ENCODE measurements at regions not wholly inside any gene's neighbourhood (a gene's known extent, or its start where the extent isn't known, plus 50 kb on each side); places are given as distances from the start of the nearest gene placed in this dataset.

DNA sequence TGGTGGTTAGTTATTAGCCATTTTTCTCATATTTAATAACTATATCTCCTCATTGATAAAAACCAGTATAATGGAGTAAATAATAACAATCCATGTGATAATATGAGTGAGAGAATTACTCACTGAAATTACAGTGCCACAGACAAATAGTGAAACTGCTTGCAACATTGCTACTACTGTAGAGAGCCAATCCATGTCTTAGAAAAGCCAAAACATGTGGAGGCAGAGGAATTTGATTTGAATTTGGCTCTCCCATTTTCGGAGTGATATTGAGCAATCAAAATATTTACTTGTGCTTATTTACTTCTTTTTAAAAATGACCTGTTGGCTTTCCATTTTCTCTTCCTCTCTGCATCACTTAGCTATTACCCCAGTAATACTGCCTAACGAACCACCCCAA lies 288.3 kb upstream of the TCF4 start:
- intact Hi-C loops (cut with micrococcal nuclease) = no loop called here
- CTCF ChIA-PET (ENCODE audit: low intra/inter-chr PET ratio) = no interaction called here
- in situ Hi-C loops (cut with MboI) = no loop called here
- ATAC-seq (no peak), DNase-seq (ENCODE audit: extremely low read depth in 1 of 4, low spot score in 3 of 4) (no peak), FAIRE-seq (no peak)
- TF ChIP-seq, protein P1, sequence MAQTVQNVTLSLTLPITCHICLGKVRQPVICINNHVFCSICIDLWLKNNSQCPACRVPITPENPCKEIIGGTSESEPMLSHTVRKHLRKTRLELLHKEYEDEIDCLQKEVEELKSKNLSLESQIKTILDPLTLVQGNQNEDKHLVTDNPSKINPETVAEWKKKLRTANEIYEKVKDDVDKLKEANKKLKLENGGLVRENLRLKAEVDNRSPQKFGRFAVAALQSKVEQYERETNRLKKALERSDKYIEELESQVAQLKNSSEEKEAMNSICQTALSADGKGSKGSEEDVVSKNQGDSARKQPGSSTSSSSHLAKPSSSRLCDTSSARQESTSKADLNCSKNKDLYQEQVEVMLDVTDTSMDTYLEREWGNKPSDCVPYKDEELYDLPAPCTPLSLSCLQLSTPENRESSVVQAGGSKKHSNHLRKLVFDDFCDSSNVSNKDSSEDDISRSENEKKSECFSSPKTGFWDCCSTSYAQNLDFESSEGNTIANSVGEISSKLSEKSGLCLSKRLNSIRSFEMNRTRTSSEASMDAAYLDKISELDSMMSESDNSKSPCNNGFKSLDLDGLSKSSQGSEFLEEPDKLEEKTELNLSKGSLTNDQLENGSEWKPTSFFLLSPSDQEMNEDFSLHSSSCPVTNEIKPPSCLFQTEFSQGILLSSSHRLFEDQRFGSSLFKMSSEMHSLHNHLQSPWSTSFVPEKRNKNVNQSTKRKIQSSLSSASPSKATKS (CRISPR knock-in tag; IDR thresholded peaks at IDR 0.05) = no peak
- TF ChIP-seq MAFG (tag; conservative IDR thresholded peaks at IDR 0.05) = no peak
- TF ChIP-seq, protein P2, sequence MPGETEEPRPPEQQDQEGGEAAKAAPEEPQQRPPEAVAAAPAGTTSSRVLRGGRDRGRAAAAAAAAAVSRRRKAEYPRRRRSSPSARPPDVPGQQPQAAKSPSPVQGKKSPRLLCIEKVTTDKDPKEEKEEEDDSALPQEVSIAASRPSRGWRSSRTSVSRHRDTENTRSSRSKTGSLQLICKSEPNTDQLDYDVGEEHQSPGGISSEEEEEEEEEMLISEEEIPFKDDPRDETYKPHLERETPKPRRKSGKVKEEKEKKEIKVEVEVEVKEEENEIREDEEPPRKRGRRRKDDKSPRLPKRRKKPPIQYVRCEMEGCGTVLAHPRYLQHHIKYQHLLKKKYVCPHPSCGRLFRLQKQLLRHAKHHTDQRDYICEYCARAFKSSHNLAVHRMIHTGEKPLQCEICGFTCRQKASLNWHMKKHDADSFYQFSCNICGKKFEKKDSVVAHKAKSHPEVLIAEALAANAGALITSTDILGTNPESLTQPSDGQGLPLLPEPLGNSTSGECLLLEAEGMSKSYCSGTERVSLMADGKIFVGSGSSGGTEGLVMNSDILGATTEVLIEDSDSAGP (CRISPR knock-in tag; IDR thresholded peaks at IDR 0.05) = no peak
- no peak for TF ChIP-seq POLR3G (IDR thresholded peaks at IDR 0.05; ENCODE audit: extremely low read depth, insufficient read length, insufficient replicate concordance)
- no peak overlapping the region for H3K9ac ChIP-seq (ENCODE audit: insufficient read depth in 1 of 2, low read depth in 2 of 2, low read length in 2 of 2)
- WGBS (ENCODE audit: insufficient coverage, low coverage, missing lambda C conversion rate) = 20% methylated on average over 2 of the region's 2 CpGs
- no peak overlapping the region for H3K27ac ChIP-seq (ENCODE audit: extremely low read depth, low read depth, low read length)
- peaks cover 2 to 8% of the 10 kb centered on the region in 2 experiments; a peak in 2 of 5 replicates for H3K27me3 ChIP-seq (ENCODE audit: control insufficient read depth in 2 of 2, insufficient read depth in 2 of 2, low read length in 2 of 2)
- no peaks in the 10 kb centered on the region for H3K4me1 ChIP-seq (replicated peaks in 1 of 2; ENCODE audit: control insufficient read depth in 2 of 2, insufficient read depth in 2 of 2, low read length in 2 of 2)
- no peaks in the 10 kb centered on the region for H3K36me3 ChIP-seq (ENCODE audit: control insufficient read depth, insufficient read depth, low read length)
- H3K4me3 ChIP-seq = no peak overlapping the region
- H3K9me3 ChIP-seq (replicated peaks; ENCODE audit: control insufficient read depth, insufficient read depth, low read depth, low read length) = no peaks in the 10 kb centered on the region
- H4K20me1 ChIP-seq (replicated peaks; ENCODE audit: control insufficient read depth, insufficient read depth, low read length) = no peaks in the 10 kb centered on the region
- no peak overlapping the region for H3K4me2 ChIP-seq (ENCODE audit: insufficient read depth, low read length)
- no peaks in the 10 kb centered on the region for H3K79me2 ChIP-seq (ENCODE audit: control insufficient read depth, insufficient read depth, low read length)
- POLR2A ChIA-PET = no interaction called here
- H2AFZ ChIP-seq (ENCODE audit: low read depth, low read length) = no peak overlapping the region
- no TSS peak for BruUV-seq (replicated peaks)
- no peaks in the 10 kb centered on the region for H3K9me1 ChIP-seq (ENCODE audit: control insufficient read depth, insufficient read depth, low read length)
